ENCODE measurements at regions not wholly inside any gene's neighbourhood (a gene's known extent, or its start where the extent isn't known, plus 50 kb on each side); places are given as distances from the start of the nearest gene placed in this dataset.

DNA sequence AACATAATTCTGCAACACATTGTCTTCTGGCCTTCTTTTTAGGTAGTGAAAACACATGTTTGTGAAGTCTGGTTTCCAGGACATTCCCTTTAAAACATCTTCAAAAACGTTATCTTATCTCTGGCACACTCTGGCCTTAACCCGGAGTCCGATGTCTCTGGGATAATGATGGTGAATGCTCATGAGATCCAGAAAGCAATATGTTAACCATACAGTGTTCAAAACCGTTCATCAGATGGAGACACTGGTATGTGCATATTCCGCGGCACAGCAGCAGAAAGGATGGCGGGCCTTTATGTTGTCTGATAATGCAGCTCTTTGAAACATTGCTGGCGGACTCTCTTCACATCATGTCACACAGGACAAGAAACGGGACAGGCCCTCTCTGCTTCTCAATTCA lies 605.2 kb downstream of the CCDC171 start:
- no peak for DNase-seq

DNA sequence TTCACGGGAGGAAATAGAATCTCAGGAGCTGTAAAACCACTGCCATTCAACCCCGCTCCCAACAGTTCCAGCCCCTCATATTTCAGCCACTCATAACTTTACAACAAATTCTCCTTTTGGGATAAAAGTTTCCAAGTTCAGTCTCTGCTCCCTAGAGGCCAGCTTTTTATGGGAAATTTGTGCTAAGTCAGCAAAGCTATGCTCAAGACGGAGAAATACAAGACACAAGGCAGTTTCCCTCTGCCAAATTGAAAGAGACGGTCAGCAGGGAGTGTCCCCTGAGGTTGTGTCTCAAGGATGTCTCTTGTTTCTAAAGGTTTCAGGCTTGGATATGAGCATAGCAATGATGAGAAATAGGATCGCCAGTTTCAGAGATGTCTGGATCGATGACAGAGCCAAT lies 608.6 kb downstream of the CCDC171 start:
- no peak for DNase-seq

DNA sequence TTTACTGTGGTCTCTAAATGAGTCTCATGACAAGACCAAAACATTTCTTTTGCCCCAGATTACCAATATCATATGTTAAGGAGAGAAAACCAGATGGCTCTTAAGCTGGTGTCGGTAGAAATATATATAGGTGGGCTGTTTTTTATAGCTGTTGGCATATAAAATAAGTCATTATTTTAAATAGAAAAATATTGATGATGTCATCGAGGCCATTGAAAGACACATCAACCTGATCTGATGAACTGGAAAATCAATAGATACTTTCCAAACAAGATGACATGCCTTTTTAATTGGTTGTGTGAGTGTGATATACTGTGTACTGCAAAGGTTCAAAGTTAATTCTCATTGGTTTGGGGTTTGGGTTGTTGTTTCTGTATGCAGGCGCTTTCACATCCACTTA lies 617.3 kb downstream of the CCDC171 start:
- no peak for DNase-seq

DNA sequence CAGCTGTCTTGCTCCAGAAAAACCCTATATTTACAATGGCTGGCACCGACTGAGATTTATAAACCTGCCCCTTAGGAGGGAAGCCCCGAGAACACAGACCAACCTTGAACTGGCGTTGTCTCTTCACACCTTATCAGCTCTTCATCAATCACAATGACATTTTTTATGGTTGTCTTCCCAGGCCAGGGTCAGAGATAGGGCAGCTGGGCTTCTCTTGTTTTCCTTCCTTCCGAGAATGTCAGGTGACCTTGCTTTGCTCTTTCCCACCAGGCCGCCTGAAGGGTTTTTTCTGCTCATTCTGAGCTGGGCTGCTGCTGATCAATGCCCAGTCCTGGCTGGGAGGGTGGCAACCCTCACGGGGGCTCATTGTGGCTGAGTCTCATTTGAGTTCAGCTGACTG lies 619.1 kb downstream of the CCDC171 start:
- no peak for DNase-seq

- no peak for DNase-seq
Observed at GRCh38 chr9:16172796-16173195, 620.0 kb downstream of the CCDC171 start.

- DNase-seq, result no peak
Observed at GRCh38 chr9:16174915-16175314, 622.1 kb downstream of the CCDC171 start.

GRCh38 chr9:16175461-16175860 lies 622.6 kb downstream of the CCDC171 start:
- DNase-seq, result no peak

DNA sequence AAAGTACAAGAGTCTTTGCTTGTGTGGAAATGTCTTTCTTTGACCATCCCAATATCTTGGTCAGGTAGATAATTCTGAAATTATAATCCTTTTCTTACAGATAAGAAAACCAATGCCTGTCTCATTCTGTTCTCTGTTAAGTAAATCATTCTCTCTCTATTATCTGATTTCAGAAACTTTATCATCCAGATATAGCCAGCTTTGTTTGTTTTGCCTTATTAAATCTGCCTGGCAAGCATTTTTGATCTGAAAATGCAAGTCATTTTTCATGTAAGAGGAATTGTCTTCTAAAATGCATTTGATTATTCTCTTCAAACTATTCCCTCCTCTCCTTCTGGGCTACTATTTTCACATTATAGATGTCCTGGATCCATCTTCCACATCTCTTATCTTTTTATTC lies 625.5 kb downstream of the CCDC171 start:
- no peak for DNase-seq

GRCh38 chr9:16179566-16179965 lies 626.7 kb downstream of the CCDC171 start:
- no peak for DNase-seq

- no peak for DNase-seq
Observed at GRCh38 chr9:16180091-16180490, 627.2 kb downstream of the CCDC171 start.

GRCh38 chr9:16180546-16180945 lies 627.7 kb downstream of the CCDC171 start:
- no peak for DNase-seq

DNA sequence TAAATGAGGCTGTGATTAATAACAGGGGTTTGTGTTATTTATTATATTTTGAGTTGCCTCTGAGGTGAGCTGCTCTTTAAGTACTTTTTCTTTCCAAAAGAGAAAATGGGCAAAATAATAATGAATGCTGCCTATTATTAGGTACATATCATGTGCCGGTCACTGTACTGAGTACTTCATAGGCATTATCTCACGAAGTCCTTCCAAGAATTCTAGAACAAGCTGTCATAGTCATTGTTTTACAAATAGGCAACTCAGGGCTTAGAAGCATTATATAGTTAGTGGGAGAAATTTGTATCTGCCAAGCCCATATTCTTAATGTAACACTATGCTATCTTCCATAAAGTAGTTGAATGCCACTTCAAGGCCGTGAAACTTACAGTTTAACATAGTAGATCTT lies 628.7 kb downstream of the CCDC171 start:
- no peak for DNase-seq

- no peak for DNase-seq
Observed at GRCh38 chr9:16182784-16183183, 629.9 kb downstream of the CCDC171 start.

GRCh38 chr9:16184964-16185646 lies 632.3 kb downstream of the CCDC171 start:
- no peak for DNase-seq

- no peak for DNase-seq
Observed at GRCh38 chr9:16191191-16191590, 638.3 kb downstream of the CCDC171 start.

DNA sequence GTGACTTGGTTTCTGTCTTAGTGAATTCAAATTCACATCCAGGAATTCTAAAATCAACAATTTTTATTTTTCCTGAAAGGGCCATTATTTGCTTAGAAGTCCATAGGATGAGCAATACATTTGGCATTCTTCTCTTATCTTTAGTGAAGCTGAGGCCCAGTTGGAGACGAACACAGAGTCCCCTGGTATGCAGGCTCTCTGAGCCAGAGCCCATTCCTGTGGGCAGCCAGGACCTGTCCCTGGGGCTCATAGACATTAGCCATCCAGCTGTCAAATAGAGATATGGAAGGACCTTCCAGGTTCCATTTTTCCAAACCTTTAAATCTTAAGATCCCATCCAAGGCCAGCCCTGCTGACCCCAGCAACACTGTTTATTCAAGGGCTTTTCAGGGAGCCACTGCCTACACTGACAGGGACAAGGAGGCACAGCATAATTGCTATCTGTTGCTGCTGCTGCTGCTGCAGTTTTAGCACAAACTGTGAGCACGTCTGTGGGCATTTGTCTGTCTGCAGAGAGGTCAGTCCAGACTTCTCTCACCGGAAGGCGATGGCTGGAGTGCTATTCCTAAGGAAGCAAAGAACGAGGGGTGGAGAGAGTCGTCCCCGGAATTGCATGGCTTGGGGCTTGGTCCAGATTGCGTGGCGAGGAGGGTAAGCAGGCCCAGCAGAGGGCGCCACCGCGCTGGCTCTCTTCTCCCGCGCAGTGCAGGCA lies 639.0 kb downstream of the CCDC171 start:
- DNase-seq, result peak; percentile 91 to 99

DNA sequence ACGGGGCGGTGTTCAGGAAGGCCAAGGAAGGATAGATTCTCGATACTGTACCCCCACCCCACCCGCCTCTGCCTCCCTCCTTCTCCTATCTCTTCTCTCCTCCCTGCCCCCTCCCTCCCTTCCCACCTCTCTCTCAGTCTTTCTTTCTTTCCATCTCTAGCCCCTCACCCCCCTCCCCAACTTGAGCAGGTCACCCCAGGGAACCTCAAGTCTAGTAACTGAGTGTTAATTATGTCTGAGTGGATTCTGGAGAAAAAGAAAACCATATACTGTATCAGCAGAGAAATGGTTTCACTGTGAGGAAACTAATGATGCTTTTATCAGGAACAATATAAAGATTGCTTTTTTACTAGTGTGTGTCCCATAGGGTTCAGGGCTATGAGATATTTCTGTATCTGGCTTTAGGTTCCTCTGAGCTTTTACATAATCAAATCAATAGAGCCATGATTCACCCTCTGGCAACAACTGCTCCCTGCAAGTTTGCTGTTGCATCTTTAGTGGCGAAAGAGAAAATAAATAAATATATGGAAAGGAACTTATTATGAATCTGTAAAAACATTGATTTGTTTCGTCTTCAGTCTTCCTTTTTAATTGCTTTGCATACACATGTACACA lies 639.7 kb downstream of the CCDC171 start:
- peak; percentile 85 to 94 for DNase-seq

- DNase-seq, result no peak
Observed at GRCh38 chr9:16193066-16193465, 640.2 kb downstream of the CCDC171 start.

GRCh38 chr9:16196206-16196605 lies 643.4 kb downstream of the CCDC171 start:
- DNase-seq, result no peak

DNA sequence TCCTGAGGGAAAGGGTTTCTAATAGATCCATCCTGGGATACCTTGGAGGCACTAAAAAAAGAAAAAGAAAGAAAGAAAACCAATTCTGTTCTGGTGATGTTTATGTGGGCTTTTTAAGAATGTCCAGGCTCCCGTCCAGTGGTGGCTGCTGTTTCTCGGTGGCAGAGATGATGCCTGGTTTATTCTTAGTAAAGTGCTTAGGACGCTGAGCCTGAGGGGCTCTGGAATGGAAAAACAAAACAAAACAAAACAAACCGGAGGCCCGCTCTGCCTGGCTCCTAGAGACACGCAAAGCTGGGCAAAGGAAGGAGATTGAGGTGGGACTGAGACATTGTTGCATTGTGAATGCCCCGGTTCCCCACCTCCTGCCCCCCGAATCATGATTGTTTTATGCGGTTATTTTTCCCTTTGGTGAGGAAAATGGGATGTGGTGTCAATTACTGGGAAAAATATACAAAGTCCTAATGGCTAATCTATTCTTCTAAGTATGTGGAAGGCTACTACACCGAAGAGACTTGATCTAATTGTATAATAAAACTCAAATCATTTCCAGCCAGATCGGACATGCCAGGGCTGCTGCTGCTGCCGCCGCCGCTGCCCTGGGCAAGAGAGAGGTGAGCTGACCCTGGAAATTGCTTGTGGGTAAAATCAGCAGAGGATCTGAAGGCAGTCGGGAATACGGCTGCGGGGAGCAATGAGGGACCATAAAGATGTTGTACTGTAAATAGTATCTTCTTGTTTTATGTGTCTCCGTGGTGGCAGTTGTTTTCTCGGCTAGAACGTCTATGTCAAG lies 644.9 kb downstream of the CCDC171 start:
- DNase-seq, result no peak

- DNase-seq, result no peak
Observed at GRCh38 chr9:16198996-16199395, 646.2 kb downstream of the CCDC171 start.

- no peak for DNase-seq
Observed at GRCh38 chr9:16202221-16202620, 649.4 kb downstream of the CCDC171 start.

Data from NCI-H526 (cell line).